ENCODE measurements at regions not wholly inside any gene's neighbourhood (a gene's known extent, or its start where the extent isn't known, plus 50 kb on each side); places are given as distances from the start of the nearest gene placed in this dataset.

- TF ChIP-seq POLR2A (IDR thresholded peaks at IDR 0.05) (no peak), CTCF (IDR thresholded peaks at IDR 0.05 in 8 of 11, conservative IDR thresholded peaks at IDR 0.05 in 3 of 11) (no peak), POLR2AphosphoS5 (IDR thresholded peaks at IDR 0.05) (no peak)
These were observed 168.7 kb downstream of the RRAGC start for GRCh38 chr1:38690790-38691449.

Data from spleen (tissue), 7 donors.